GM12878 (cell line): ENCODE measurements at regions not wholly inside any gene's neighbourhood (a gene's known extent, or its start where the extent isn't known, plus 50 kb on each side); places are given as distances from the start of the nearest gene placed in this dataset.

Experiments used
- ATF7 ChIP-seq: fragments of 450-650 bp; IDR thresholded peaks from 2 replicates; pipeline ENCODE4 v1.6.1; 2016; ENCODE audit warnings: low read depth, mild to moderate bottlenecking
- CTCF ChIP-seq, 3 experiments: IDR thresholded peaks in 2 of 3; conservative IDR thresholded peaks in 1 of 3; 2 replicates each; pipeline ENCODE4 v1.5.1; 2011; ENCODE audit warnings: low read depth in 3 of 3, low read length in 3 of 3, mild to moderate bottlenecking in 3 of 3, control low read depth in 2 of 3, moderate library complexity in 2 of 3, inconsistent platforms in 1 of 3, mixed read lengths in 1 of 3; ENCODE audit not compliant: control insufficient read depth in 2 of 3, insufficient read depth in 1 of 3; ENCODE audit errors: extremely low read depth in 1 of 3
- MXI1 ChIP-seq: fragments of 150-350 bp; IDR thresholded peaks from 2 replicates; pipeline ENCODE4 v1.6.1; 2011; ENCODE audit warnings: low read depth, mild to moderate bottlenecking, inconsistent platforms, low read length, improper control_type of control experiment
- POLR2A ChIP-seq: IDR thresholded peaks from 2 replicates; pipeline ENCODE4 v1.6.1; 2011; ENCODE audit warnings: low read depth, mild to moderate bottlenecking, low read length
- REST ChIP-seq: IDR thresholded peaks from 2 replicates; pipeline ENCODE4 v1.6.1; 2012; ENCODE audit warnings: mild to moderate bottlenecking, low read depth, low read length
- SMAD1 ChIP-seq: fragments of 450-650 bp; IDR thresholded peaks from 2 replicates; pipeline ENCODE4 v1.6.1; 2018; ENCODE audit warnings: mild to moderate bottlenecking, low read depth; ENCODE audit not compliant: partially characterized antibody
- TBL1XR1 ChIP-seq: IDR thresholded peaks from 2 replicates; pipeline ENCODE4 v1.6.1; 2012; ENCODE audit warnings: low read depth, low read length, improper control_type of control experiment
- YY1 ChIP-seq: IDR thresholded peaks from 2 replicates; pipeline ENCODE4 v1.6.1; 2011; ENCODE audit warnings: low read depth, mild to moderate bottlenecking, low read length
- ZNF592 ChIP-seq: fragments of 450-650 bp; IDR thresholded peaks from 2 replicates; pipeline ENCODE4 v1.6.1; 2017; ENCODE audit warnings: mild to moderate bottlenecking, moderate library complexity

- TF ChIP-seq CTCF (IDR thresholded peaks at IDR 0.05 in 2 of 3, conservative IDR thresholded peaks at IDR 0.05 in 1 of 3; ENCODE audit: control insufficient read depth in 2 of 3, extremely low read depth in 1 of 3, insufficient read depth in 1 of 3, low read depth in 3 of 3, low read length in 3 of 3) (no peak), TBL1XR1 (no peak), POLR2A (no peak), ZNF592 (no peak), SMAD1 (no peak), REST (no peak), ATF7 (no peak), MXI1 (no peak), YY1 (no peak)
These were observed 114.4 kb downstream of the TSN start for GRCh38 chr2:121869873-121870272.
